H1 (cell line): ENCODE measurements at regions not wholly inside any gene's neighbourhood (a gene's known extent, or its start where the extent isn't known, plus 50 kb on each side); places are given as distances from the start of the nearest gene placed in this dataset.

ENCODE experiments used
- RAD21 ChIP-seq, 2 experiments: IDR thresholded peaks in 1 of 2; conservative IDR thresholded peaks in 1 of 2; 2 replicates each; pipeline ENCODE4 v1.6.1; 2011; ENCODE audit warnings: low read depth in 2 of 2, low read length in 2 of 2, improper control_type of control experiment in 1 of 2, inconsistent platforms in 1 of 2, mild to moderate bottlenecking in 1 of 2, moderate library complexity in 1 of 2
- SIN3A ChIP-seq, 2 experiments: IDR thresholded peaks in 1 of 2; conservative IDR thresholded peaks in 1 of 2; 2 replicates each; pipeline ENCODE4 v1.6.1; 2011 to 2012; ENCODE audit warnings: low read length in 2 of 2, improper control_type of control experiment in 1 of 2, low read depth in 1 of 2, mild to moderate bottlenecking in 1 of 2
- TCF12 ChIP-seq: IDR thresholded peaks from 2 replicates; pipeline ENCODE4 v1.6.1; 2011; ENCODE audit warnings: low read depth, mild to moderate bottlenecking, low read length

DNA sequence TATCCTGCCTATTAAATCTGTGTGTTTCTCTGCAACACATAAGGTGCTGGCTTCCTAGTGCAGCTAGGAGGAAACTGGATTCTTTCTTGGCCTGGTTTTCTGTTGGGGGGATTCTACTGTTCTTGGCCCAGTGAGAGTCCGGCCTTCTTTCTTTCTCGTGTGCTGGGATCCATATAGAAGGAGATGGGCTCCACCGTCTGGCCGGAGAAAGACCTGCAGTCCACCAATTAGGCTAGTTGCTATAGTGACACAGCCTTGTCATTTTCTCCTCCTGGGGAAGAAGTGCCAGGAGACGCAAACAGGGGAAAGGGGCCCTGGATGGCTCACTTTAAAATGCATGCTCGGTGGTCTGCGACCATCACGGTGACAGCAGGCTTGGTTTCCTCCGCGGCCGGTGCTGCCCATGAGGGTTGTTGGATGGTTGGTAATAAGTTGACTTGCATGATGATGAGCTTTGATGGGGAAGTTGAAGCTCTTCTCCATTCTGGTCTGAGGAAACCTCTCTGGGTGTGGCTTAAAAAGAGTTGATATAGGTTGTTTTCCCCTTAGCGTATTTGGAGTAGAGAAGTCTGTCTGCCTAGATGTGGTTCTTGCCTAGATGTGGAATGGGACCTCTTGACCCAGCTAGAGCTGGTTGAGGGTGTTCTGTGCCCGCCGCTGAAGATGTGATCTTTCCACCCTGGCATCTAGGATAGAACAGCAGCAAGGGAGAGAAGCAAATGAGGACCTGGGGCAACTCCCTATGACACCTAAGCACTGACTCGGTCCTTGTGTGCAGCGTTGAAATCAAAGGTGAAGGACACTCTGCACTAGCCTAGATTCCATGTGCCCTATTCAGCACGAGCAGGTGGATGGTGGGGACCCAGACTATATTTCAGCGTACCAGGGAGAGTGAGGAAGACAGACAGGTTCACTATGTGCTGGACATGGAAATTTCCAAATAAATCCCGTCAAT is 1335.0 kb downstream of the BRD1 start (continued):
- TF ChIP-seq RAD21 (IDR thresholded peaks at IDR 0.05 in 1 of 2, conservative IDR thresholded peaks at IDR 0.05 in 1 of 2; ENCODE audit: low read depth in 2 of 2, low read length in 2 of 2), result peak; percentile 93 to 95
- peak in 1 of 2 experiments; percentile 64; a peak in 1 of 4 replicates for TF ChIP-seq SIN3A (conservative IDR thresholded peaks at IDR 0.05 in 1 of 2, IDR thresholded peaks at IDR 0.05 in 1 of 2; ENCODE audit: low read depth in 1 of 2, low read length in 2 of 2)
- TF ChIP-seq TCF12, result 0 out of 2 replicates have a peak, but pooled peaks have one; percentile 3
